DMS79 (cell line): ENCODE measurements at regions not wholly inside any gene's neighbourhood (a gene's known extent, or its start where the extent isn't known, plus 50 kb on each side); places are given as distances from the start of the nearest gene placed in this dataset.

Source experiments
- DNase-seq: peaks from one replicate; lab custom pipeline; 2025; lab: John Stamatoyannopoulos, UW

DNA sequence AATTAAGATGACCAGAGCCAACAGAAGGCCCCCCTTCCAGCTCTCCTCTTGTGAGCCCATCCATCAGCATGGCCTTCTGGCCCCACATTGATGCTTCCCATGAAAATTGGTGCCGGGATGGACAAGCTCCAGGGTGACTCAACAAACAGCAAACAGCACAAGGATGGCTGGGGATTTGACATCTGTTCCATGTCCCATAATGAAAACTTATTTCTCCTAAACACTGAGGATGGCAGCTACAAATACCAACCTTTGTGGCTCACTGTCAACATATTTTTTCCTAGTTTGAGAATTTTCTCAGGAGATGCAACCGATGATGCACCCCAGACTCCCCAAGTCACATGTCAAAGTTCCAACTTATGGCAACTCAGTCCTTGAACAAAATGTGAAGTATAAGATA, 169.6 kb upstream of the SIX2 start:
- DNase-seq = no peak

DNA sequence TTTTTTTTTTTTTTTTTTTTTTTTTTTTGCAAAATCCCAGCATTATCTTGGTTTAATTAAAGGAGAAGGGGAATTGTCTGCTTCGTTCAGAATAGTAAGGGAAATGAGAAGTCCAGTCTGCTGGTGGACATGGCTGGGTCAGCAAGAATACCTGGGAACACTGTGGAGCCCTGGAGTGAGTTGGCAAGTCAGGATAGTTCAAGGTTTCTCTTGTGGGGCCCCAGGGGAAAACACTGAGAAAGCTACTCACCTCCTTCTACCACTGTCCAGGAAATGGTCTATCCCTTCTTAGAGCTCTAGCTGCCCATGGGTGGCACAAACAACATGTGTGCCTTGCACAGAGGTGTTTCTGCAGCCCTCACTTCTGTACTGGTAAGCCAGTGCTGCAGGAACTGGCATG, 169.1 kb upstream of the SIX2 start:
- DNase-seq = no peak

DNA sequence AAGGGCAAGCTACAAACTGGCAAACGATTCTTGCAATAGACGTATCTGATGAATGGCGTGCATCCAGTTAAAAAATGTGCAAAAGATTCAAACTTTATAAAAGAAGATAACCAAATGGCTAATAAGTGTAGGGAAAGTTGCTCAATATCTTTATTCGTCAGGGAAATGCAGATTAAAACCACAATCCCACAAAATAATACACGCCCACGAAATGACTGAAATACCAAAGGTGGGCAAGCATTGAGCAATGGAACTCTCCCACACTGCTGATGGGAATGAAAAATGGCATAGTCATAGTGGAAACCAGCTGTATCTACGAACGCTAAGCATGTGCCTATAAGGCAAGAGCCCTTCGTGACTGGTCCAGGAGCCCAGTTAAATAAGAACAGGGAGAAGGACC, 168.6 kb upstream of the SIX2 start:
- DNase-seq = no peak

DNA sequence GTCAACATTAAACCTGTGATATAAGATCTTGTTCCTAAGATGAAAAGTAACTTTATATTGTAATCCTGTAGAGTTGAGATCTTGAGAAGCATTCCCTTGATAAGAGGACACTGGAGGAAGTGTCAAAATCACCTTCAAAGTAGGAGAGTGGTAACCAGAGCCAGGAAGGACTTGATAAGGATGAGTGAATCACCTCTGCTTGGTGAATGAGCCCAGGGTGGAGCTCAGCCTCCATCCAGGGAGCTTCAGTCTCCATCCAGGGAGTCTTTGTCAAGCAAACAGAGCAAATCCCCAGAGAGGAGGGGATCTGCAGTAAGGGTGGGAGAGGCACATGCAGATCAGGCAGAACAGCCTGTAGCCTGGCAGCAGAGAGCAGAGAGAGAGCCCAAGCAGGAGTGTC, 167.1 kb upstream of the SIX2 start:
- no peak for DNase-seq

DNA sequence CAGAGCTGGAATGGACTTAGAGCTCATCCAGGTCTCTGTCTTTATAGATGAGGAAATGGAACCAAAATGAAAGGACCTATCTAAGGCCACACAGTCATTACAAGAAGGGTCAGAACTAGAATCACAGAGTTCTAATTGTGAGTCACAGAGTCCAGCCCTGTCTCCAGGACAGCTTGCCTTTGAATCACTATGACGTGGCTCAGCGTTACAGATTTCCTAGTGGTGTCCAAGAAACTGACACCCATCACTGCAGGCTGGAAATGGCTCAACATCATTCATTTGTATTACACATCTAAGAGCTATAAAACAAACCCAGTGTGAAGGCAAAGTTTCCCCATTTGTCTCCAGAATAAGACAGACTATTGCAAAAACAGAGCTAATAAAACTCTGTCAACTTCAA, 164.3 kb upstream of the SIX2 start:
- DNase-seq = no peak

DNA sequence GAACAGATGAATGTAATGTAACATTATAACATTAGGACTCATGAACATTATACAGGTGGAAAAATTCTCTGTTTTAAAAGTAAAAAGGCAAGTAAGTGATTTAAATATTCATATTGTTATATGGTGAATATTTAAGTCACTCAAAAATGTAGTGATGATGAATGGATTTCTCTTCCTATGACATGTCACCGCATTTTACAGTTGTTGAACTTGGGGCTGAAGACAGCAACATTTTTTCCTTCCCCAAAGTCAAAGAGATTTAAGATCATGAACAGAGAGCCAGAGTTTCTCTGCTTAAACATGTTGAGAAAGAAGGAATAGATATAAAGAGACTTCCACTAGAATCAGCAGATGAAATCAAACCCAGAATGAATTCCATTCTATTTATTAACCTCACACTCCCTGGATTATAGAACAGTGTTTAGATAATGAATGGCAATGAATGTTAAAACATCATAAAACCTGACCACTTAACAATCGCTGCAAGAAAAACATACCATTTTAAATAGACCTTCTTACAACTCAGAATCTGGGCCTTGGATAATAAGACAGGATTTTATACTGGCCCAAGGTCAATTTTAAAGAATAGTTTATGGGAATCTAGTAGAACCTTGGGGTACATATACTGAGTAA, 163.6 kb upstream of the SIX2 start:
- DNase-seq = no peak

DNA sequence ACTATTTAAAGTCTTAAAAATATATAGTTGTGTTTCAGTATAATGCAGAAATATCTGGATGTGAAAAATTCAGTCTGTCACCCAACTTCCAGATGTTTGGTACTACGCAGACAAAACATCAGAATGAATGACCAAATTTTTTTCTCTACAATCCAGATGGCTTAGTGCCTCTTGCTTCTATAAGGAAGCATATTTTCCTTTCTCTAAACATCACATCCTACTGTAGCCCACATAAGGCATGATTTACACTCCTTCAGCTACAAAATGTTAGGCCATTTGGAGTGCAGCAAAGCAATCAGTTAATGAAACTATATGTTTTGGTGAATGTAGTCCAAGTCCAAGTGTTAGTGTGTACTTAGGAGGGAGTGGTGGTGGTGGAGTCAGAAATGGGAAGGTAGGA, 162.9 kb upstream of the SIX2 start:
- no peak for DNase-seq

DNA sequence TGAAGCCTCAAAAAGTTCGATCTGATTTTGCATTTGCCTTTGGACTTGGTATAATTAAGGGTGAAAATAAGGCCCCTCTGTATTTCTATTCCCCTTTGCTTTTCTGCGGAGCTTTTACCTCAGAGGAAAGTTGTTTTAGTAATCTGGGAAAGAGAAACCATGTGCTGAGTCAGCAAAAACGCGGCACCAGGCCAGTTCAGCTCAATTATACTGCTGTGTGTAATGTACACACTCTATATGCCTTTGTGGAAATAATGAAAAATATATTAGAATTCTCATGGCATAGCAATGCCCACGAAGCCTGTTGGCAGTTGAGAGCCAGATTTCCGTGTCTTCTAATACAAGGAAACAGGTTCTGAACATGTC, 161.9 kb upstream of the SIX2 start:
- no peak for DNase-seq

DNA sequence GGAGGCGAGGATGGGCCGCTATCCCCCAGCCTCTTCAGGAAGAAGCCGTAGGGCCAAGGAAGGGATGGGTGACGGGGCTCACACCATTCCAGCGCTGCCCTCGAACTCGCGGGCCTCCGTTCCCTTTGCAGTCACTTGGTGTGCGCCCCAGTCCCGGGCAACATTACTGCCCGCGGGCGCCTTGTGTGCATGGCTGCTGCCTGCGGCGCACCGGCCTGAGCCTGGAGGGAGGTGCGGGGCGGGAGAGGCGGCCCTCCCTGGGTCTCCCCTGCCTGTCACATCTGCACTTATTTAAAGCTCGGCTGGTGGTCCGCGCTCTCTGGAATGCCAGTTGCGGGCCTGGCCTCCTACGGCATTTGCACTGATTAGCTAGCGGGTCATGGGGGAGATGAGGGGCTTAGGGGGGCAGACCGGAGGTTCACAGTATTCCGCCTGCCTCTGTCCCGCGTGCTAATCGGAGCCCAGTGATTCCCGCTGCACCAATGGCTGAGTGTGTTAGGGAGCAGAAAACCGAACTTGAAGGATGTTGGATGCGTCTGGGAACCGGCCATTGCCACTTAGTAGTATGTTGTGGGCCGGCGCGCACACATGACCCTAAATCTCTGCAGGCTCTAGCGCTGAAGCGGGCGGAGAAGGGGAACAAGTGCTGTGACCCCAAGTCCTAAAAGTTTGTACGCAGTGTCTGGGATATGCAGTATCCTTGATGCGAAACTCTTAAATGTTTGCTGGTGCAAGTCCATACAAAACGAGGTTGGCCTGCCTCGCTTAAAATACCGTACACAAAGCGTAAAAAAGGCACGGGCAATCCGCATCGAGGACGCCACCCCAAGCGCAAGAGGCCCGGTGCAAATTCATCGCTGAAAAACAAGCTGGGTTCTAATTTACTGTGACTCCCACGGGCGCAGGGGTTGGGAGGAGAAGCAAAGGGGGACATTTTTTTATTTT, 161.2 kb upstream of the SIX2 start:
- DNase-seq = no peak

DNA sequence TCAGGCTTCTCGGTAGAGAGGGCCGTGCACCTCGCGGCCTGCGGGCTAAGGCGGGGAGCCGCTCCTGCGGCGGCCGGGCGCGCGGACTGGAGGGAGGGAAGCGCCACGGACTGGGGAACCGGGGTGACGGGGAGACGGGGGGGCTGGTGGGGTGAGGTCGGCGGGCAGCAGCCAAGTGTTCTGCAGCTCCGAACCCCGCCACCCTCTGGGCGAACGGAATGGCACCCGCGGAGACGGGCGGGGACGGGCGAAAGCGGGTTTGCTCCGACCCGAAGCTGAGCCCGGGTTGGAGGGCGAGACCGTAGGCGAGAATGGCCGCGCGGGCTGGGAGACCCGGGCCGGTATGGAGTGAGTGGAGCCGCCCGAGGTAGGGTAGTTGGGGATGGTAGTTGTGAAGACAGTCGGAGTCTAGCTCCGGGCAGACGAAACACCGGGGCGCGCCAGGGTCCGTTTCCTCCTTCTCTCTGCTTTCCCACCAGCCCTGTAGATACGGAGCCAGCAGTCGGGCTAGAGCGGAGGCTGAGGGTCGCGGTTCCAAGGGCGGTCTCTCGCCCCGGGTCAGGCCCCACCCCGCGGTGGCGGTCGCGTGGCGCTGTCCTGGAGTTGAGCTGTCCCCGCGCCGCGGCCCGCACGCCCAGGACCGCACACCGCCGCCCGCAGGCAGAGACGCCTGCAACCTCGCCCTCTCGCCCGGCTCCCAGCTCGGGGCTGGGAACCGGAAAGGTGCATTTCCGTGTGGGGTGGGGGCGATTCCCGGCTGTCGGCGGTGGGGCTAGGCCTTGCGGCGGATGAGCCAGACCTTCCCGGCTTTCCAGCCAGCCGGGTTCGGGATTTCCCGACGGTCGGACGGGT, 160.3 kb upstream of the SIX2 start:
- DNase-seq = no peak

DNA sequence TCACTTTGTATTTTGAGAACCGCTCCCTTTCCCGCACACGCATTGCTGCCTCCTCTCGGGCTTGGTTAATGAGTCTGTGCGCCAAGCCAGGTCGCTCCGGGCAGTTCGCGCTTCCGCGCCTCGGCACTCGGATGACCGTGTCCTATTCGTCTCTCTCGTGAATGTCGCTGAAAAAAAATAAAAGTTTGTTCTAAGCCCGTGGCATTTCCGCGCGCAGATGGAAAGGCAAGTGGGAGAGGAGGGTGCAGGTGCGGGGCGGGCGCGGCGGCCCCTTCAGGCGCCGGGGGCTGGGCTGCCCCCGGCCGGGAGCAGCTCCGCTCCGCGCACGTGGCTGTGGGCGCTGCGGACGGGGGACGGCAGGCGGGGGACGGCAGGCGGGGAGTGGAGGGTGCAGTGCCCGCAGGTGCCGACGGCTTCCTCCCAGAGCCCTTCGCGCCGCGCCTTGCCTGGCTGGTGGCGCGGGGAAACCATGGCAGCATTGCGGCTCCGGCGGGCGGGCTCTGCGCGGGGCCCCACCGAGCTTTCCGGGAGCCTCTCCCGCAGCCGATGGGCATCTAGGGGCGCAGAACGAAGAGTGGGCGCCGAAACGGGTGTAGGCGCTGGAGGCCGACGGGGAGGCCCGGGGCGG, 159.6 kb upstream of the SIX2 start:
- DNase-seq = no peak

DNA sequence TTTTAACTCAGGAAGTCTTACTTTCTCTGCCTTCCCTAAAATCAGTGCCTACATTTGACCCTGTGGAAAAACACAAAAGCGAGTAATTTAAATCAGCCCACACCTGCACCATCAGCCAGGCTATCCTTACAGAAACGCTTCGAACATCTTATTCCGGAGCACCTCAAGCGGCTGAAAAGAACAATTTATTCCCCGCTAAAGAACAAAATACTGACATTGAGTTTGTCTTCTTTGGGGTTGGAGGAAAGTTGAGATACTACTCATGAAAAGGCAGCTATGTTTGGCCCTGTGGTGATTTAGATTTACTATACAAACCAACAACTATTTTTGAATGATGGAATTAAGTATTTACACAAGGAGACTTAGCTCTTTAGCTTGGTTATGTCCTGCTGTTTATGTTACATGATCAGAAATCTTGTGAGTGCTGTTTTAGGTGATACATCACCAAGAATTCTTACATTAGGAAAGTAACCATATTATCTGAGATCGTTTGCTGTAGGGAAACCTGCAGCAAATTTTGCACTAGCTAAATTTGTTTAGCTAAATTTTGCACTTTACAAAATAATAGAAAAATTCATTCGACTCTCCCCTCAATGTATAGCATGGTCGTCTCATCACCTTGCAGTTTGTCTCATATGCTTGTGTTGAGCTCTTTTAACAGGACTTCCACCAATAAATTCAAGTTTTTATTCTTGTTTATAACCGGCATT, 158.8 kb upstream of the SIX2 start:
- DNase-seq = no peak

DNA sequence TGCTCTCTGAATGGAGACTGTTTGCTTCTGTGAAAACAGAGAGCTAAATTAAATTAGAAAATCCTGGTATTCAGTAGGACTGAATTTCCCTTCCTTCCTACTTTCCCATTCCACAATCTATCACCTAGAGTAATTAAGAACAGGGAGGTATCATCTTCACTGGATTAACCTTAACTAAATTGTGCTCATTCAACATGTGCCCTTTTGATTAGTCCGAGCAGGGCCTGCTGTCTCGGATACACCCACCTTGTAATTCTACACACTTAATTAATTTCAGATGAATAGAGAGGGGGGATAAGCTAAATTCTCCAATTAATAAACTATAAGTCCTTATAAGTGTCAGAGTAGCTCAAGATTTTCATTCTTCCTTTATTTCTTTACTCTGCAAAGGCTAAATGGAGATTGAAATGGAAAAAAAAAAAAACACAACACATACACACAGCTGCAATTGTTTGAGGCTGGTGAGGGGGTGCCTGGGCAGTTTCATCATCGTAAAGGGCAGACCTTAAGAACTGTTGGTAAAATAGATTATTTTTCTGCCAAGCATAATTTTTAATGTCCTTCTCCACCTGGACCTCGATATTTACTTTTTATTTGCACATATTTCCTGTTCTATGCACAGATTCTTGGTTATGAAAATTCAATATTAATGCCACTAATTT, 157.1 kb upstream of the SIX2 start:
- no peak for DNase-seq

DNA sequence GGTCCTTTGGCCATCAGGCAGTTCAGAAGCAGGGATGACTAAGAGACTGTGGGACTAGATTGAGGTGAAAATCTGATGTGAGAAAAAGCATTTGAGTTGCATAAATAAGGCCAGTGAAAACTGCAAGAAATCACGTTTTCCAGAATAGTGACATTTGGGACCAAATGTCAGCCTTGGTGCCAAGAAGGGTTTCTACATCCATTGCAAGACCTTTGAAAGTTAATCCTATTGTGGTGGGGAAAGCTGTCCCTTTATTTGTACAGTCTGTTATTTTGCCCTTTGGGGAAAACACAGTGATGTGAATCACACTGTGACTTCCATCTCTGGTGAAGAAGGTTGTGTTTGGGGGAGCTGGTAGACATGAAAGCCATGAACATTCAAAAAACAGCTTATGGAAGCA, 153.5 kb upstream of the SIX2 start:
- no peak for DNase-seq

DNA sequence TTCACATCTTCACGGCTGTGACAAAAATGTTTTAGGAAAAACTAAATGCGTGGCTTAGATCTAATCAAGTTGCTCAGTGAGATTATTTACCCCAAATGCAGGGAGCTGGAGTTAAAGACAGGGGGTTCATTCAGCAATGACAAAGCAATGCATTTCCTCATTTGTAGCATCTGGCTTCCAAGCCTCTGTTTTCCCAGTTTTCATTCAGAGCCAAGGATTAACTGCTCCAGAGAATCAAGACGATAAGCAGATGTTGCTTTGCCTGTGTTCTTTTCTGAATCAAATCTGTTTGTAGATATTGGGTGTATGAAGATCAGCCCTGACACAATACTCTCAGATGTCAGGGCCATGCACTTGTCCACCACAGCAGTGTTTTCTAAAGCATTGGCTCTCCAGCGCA, 147.4 kb upstream of the SIX2 start:
- no peak for DNase-seq

DNA sequence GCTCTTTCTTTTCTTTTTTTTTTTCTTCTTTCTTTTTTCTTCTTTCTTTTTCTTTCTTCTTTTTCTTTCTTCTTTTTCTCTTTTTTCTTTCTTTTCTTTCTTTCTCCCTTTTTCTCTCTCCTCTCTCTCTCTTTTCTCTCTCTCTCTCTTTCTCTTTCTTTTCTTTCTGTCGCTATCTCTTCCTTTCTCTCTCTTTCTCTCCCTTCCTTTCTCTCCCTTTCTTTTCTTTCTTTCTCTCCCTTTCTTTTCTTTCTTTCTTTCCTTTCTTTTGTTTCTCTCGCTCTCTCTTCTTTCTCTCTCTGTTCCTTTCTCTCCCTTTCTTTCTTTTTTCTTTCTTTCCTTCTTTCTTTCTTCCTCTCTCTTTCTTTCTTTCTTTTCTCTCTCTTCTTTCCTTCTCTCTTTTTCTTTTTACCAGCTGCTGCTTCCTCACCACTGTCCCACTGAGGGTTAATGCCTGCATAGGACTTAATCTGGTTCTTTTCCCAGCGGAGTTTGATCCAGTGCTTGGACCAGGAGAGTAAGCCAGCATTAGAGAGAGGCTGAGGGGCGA, 145.4 kb upstream of the SIX2 start:
- no peak for DNase-seq

DNA sequence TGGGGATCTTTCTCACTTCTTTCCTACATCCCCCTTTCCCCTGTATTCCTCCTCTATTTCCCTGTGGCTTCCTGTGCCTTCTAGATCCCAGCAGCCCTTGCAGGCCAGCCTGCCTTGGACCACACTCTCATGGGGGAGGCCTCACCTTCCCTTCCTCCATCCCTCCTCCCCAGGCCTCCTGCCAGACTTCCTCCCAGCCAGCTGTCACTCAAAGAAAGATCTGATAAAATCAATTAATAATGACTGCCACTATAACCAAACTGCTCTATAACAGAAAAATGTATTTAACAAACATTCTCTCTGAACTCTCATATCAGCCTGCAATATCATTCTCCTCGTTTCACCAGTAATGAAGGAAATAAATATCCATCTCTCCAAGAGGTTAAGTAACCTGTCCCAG, 144.9 kb upstream of the SIX2 start:
- no peak for DNase-seq

DNA sequence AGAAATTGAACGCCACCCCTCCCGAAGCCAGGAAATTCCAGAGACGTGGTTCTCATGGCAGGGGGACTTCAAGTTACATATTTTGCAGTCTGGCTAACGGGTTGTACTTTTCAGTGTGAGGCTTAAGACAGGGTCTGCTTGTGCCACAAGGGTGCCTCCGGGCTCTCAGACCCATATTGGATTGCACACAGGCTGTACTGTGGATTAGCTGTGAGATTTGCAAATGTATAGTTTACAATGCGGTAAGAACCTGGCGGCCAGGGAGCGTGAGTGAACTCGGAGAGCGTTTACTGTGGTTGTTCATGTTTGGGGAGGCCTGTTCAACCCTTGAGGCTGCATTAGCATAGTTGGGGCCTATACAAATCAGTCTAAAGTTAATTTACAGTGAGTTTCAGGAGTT, 143.9 kb upstream of the SIX2 start:
- no peak for DNase-seq

DNA sequence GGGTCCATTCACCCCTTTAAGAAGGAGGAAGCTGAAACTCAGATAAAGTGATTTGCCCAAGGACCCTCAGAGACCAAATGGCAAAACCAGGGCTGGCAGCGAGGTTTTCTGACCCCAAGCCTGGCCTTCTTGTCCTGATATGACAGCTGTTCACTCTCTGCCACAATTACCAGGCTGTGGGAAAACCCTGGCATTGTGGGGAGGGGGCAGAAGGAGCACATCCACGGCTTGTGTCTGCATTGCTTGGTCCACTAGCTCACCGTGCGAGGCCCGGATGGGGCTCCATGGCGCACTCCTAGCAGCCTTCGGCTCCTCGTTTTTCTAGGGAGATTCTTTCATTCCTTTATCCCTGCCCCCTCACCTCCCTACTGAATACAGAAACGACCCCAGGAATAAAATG, 143.4 kb upstream of the SIX2 start:
- no peak for DNase-seq

DNA sequence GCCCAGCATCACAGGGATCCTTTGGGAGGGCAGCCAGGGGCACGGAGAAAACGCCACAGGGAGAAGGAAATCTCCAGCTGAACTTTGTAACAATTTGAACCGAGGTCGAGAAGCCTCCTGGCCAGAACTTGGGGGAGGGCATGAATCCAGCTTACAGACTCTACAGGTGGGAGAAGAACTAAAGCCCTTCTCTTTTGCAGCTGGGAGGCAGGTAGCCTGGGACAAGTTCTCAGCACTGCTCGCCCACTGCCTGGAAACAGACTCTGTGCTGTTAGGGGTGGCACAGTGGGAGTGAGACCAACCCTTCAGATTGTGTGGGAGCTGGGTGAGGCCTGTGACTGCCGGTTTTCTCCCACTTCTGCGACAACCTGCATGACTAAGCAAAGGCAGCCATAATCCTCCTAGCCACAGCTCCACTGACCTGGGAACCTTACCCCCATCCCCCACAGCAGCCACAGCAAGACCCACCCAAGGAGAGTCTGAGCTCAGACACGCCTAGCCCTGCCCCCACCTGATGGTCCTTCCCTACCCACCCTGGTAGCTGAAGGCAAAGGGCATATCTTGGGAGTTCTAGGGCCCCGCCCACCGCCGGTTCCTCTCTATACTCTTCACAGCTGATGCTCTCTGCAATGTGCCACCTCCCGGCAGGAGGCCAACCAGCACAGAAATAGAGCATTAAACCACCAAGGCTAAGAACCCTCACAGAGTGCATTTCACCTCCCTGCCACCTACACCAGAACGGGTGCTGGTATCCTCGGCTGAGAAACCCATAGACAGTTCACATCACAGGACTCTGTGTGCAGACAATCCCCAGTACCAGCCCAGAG, 136.0 kb upstream of the SIX2 start:
- no peak for DNase-seq
